ENCODE measurements at regions not wholly inside any gene's neighbourhood (a gene's known extent, or its start where the extent isn't known, plus 50 kb on each side); places are given as distances from the start of the nearest gene placed in this dataset.

DNA sequence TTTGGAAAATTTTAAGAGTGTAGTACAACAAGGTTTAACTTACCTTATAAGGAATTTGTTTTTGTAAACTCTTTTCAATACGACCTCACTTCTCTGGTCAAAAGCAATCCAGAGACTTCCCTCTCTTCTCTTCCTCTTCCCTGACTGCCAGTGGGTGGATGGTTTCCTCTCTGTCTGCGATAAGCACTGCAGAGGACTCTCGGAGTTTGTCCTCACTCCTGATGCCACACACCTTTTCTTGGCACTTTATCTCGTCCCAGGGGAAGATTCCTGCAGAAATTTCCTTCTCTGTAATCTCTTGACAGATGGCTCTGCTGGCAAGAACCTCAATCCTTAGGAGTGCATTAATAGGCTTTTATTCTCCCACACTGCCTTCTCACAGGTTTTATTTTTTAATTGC, 641.6 kb downstream of the NR2F1-AS1 start:
- TF ChIP-seq CTCF (IDR thresholded peaks at IDR 0.05 in 4 of 5, conservative IDR thresholded peaks at IDR 0.05 in 1 of 5) (no peak), POLR2A (IDR thresholded peaks at IDR 0.05) (no peak)
